ENCODE measurements at regions not wholly inside any gene's neighbourhood (a gene's known extent, or its start where the extent isn't known, plus 50 kb on each side); places are given as distances from the start of the nearest gene placed in this dataset.

GRCh38 chr13:58655086-58655485, 1023.5 kb downstream of the PCDH17 start:
- TF ChIP-seq, protein P1, sequence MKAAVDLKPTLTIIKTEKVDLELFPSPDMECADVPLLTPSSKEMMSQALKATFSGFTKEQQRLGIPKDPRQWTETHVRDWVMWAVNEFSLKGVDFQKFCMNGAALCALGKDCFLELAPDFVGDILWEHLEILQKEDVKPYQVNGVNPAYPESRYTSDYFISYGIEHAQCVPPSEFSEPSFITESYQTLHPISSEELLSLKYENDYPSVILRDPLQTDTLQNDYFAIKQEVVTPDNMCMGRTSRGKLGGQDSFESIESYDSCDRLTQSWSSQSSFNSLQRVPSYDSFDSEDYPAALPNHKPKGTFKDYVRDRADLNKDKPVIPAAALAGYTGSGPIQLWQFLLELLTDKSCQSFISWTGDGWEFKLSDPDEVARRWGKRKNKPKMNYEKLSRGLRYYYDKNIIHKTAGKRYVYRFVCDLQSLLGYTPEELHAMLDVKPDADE (IDR thresholded peaks at IDR 0.05), result no peak
- TF ChIP-seq JUNB (IDR thresholded peaks at IDR 0.05; ENCODE audit: unreplicated experiment) (no peak), STAT1 (IDR thresholded peaks at IDR 0.05; ENCODE audit: unreplicated experiment) (no peak), ZNF114 (CRISPR knock-in tag; IDR thresholded peaks at IDR 0.05) (no peak), ZNF331 (CRISPR knock-in tag; IDR thresholded peaks at IDR 0.05; ENCODE audit: low read depth) (no peak)
- TF ChIP-seq, protein P2, sequence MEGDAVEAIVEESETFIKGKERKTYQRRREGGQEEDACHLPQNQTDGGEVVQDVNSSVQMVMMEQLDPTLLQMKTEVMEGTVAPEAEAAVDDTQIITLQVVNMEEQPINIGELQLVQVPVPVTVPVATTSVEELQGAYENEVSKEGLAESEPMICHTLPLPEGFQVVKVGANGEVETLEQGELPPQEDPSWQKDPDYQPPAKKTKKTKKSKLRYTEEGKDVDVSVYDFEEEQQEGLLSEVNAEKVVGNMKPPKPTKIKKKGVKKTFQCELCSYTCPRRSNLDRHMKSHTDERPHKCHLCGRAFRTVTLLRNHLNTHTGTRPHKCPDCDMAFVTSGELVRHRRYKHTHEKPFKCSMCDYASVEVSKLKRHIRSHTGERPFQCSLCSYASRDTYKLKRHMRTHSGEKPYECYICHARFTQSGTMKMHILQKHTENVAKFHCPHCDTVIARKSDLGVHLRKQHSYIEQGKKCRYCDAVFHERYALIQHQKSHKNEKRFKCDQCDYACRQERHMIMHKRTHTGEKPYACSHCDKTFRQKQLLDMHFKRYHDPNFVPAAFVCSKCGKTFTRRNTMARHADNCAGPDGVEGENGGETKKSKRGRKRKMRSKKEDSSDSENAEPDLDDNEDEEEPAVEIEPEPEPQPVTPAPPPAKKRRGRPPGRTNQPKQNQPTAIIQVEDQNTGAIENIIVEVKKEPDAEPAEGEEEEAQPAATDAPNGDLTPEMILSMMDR (conservative IDR thresholded peaks at IDR 0.05; ENCODE audit: low read depth in 2 of 2), result no peak
- H4K20me1 ChIP-seq (replicated peaks; ENCODE audit: insufficient read depth), result no peaks in the 10 kb centered on the region
- Mint-ChIP-seq H3K4me1 (no peaks in the 10 kb centered on the region; the same call in 2 of the 3 replicates), H3K9me3 (no peaks in the 10 kb centered on the region), H3K4me3 (no peak overlapping the region), H3K27ac (no peak overlapping the region), H3K36me3 (ENCODE audit: low read depth) (no peaks in the 10 kb centered on the region; the same call in 2 of the 3 replicates), H3K27me3 (ENCODE audit: insufficient read depth, low read depth, poor library complexity) (no peaks in the 10 kb centered on the region)
- no peaks in the 10 kb centered on the region for H3K27me3 ChIP-seq (ENCODE audit: insufficient read depth)
- H3K27ac ChIP-seq (ENCODE audit: low read depth), result no peak overlapping the region
- no peak overlapping the region for H3K4me3 ChIP-seq
- H3K4me2 ChIP-seq, result no peak overlapping the region
- H2AFZ ChIP-seq, result no peak overlapping the region
- no peaks in the 10 kb centered on the region for H3F3A ChIP-seq (replicated peaks; ENCODE audit: low read depth)
- H3K36me3 ChIP-seq (ENCODE audit: insufficient read depth), result no peaks in the 10 kb centered on the region
- H3K4me1 ChIP-seq (ENCODE audit: insufficient read depth), result no peaks in the 10 kb centered on the region
- DNase-seq (ENCODE audit: low spot score), result no peak
- peaks cover 7% of the 10 kb centered on the region; the same call in 1 of the 2 replicates for H3K9me2 ChIP-seq (ENCODE audit: insufficient read depth)
- no peaks in the 10 kb centered on the region for H3K79me2 ChIP-seq (replicated peaks; ENCODE audit: insufficient read depth)
- no peak for ATAC-seq

DNA sequence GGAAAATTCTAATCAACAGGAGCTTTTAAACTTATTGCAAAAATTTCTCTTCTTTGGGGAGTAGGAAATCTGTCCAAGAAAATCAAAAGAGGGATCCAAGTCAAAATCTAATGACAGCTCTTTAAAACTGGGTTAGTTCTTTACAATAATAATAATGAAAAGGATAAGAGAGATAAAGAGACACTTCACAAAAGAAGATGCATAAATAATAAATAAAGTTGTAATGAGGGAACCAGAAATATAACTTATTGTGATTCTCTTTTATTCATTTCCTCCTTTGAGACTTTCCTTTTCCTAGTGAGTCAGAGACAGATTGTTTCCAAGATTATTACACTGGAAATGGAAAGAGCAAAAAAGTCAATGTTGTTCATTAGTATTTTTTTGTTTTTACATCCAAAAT, 1029.3 kb downstream of the PCDH17 start:
- H3F3A ChIP-seq (replicated peaks; ENCODE audit: low read depth), result no peaks in the 10 kb centered on the region
- Mint-ChIP-seq H3K27me3 (ENCODE audit: insufficient read depth, low read depth, poor library complexity) (peaks cover 2% of the 10 kb centered on the region), H3K9me3 (no peaks in the 10 kb centered on the region), H3K27ac (no peak overlapping the region), H3K36me3 (ENCODE audit: low read depth) (no peaks in the 10 kb centered on the region; the same call in 2 of the 3 replicates), H3K4me3 (no peak overlapping the region), H3K4me1 (0 out of 3 replicates have a peak, but pooled peaks cover 2% of the 10 kb centered on the region)
- no peaks in the 10 kb centered on the region for H3K36me3 ChIP-seq (ENCODE audit: insufficient read depth)
- no peak overlapping the region for H2AFZ ChIP-seq
- H3K27ac ChIP-seq (ENCODE audit: low read depth), result no peak overlapping the region
- H3K27me3 ChIP-seq (ENCODE audit: insufficient read depth), result no peaks in the 10 kb centered on the region
- H3K4me1 ChIP-seq (ENCODE audit: insufficient read depth), result peaks cover 9% of the 10 kb centered on the region; the same call in 1 of the 2 replicates
- DNase-seq (ENCODE audit: low spot score), result no peak
- H3K9me2 ChIP-seq (ENCODE audit: insufficient read depth), result peaks cover 7% of the 10 kb centered on the region; the same call in 1 of the 2 replicates
- no peak overlapping the region for H3K4me3 ChIP-seq
- H3K4me2 ChIP-seq, result no peak overlapping the region
- no peak for ATAC-seq
- H3K79me2 ChIP-seq (replicated peaks; ENCODE audit: insufficient read depth), result no peaks in the 10 kb centered on the region
- H4K20me1 ChIP-seq (replicated peaks; ENCODE audit: insufficient read depth), result no peaks in the 10 kb centered on the region
- TF ChIP-seq POLR2AphosphoS5 (IDR thresholded peaks at IDR 0.05; ENCODE audit: low read depth), result no peak
- TF ChIP-seq, protein P3, sequence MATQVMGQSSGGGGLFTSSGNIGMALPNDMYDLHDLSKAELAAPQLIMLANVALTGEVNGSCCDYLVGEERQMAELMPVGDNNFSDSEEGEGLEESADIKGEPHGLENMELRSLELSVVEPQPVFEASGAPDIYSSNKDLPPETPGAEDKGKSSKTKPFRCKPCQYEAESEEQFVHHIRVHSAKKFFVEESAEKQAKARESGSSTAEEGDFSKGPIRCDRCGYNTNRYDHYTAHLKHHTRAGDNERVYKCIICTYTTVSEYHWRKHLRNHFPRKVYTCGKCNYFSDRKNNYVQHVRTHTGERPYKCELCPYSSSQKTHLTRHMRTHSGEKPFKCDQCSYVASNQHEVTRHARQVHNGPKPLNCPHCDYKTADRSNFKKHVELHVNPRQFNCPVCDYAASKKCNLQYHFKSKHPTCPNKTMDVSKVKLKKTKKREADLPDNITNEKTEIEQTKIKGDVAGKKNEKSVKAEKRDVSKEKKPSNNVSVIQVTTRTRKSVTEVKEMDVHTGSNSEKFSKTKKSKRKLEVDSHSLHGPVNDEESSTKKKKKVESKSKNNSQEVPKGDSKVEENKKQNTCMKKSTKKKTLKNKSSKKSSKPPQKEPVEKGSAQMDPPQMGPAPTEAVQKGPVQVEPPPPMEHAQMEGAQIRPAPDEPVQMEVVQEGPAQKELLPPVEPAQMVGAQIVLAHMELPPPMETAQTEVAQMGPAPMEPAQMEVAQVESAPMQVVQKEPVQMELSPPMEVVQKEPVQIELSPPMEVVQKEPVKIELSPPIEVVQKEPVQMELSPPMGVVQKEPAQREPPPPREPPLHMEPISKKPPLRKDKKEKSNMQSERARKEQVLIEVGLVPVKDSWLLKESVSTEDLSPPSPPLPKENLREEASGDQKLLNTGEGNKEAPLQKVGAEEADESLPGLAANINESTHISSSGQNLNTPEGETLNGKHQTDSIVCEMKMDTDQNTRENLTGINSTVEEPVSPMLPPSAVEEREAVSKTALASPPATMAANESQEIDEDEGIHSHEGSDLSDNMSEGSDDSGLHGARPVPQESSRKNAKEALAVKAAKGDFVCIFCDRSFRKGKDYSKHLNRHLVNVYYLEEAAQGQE (IDR thresholded peaks at IDR 0.05; ENCODE audit: unreplicated experiment), result no peak
- no peak for TF ChIP-seq JUNB (IDR thresholded peaks at IDR 0.05; ENCODE audit: unreplicated experiment)
- no peak for TF ChIP-seq NANOG (IDR thresholded peaks at IDR 0.05; ENCODE audit: borderline replicate concordance)
- TF ChIP-seq ZNF114 (CRISPR knock-in tag; IDR thresholded peaks at IDR 0.05), result no peak
- no peak for TF ChIP-seq ZNF462 (CRISPR knock-in tag; IDR thresholded peaks at IDR 0.05)

All from GM23338 (cell line).